ENCODE measurements at regions not wholly inside any gene's neighbourhood (a gene's known extent, or its start where the extent isn't known, plus 50 kb on each side); places are given as distances from the start of the nearest gene placed in this dataset.

DNA sequence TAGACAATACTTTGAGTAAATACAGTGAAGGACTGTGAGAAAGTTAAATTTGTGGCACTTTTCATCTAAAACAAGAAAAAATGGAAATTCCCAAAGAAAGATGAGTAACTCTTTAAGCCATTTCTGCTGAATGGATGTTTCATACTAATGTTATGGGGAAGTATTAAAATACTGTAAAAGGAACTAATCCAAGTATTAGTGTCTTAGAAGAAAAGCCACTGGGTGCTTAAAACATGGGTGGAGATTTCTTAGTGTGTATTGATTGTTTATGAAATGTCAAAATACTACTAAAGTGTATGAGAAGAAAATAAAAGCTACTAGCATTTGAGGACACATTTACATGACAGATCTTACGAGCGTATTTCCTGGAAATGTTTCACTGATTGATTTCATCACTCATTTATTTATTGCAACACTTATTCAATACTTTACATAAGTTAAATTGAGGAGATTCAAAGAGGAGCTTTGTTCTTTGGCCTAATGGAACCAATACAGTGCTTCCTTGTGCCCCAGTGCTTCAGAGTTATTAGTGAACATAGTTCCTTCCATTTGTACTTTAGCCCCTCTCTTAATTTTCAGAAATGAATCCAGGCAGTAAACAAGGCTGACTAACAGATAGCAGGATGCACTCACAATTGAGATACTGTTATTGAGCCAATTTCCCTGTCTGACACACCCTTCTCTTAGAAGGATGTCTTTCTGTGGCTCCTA is 155.5 kb upstream of the AHR start:
- no peak for ATAC-seq
- POLR2A ChIA-PET, result interaction anchor here (1.1 to 1.3 kb wide), 2 partner anchors 9 to 155 kb away, joined by 3 to 7 read pairs; partner anchors contain the start of gene AHR
- Mint-ChIP-seq H3K9me3 (no peaks in the 10 kb centered on the region), H3K4me3 (peak overlapping the region; percentile 44), H3K27me3 (no peaks in the 10 kb centered on the region), H3K36me3 (ENCODE audit: low read depth) (peaks cover 2% of the 10 kb centered on the region), H3K27ac (peak overlapping the region; percentile 73), H3K4me1 (ENCODE audit: low read depth) (peaks cover 64% of the 10 kb centered on the region)
- no peak for DNase-seq
- intact Hi-C loops (cut with micrococcal nuclease), result no loop called here
- TF ChIP-seq, protein P1, sequence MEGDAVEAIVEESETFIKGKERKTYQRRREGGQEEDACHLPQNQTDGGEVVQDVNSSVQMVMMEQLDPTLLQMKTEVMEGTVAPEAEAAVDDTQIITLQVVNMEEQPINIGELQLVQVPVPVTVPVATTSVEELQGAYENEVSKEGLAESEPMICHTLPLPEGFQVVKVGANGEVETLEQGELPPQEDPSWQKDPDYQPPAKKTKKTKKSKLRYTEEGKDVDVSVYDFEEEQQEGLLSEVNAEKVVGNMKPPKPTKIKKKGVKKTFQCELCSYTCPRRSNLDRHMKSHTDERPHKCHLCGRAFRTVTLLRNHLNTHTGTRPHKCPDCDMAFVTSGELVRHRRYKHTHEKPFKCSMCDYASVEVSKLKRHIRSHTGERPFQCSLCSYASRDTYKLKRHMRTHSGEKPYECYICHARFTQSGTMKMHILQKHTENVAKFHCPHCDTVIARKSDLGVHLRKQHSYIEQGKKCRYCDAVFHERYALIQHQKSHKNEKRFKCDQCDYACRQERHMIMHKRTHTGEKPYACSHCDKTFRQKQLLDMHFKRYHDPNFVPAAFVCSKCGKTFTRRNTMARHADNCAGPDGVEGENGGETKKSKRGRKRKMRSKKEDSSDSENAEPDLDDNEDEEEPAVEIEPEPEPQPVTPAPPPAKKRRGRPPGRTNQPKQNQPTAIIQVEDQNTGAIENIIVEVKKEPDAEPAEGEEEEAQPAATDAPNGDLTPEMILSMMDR (IDR thresholded peaks at IDR 0.05), result no peak
- CTCF ChIA-PET, result interaction anchor here (0.9 to 1.4 kb wide), 4 partner anchors 17 to 160 kb away, joined by 3 to 7 read pairs (median 6); partner anchors contain the start of gene AHR

DNA sequence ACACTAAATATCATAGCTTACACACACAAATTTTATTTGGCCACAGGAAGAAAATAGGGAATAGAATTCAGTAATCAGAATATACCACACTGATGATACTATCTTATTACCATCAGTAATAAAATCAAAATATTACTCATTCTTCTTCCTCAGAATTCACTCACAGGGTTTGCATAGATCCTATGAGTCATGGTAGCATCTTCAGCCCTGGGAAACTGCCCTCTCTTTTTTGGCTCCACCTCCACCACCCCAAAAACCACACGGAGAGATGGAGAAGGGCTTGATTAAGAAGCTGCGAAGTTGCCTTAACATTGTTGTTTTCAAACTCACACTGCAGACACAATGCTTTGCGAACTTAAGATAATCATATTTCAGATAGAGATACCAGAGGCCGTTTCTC is 154.1 kb upstream of the AHR start:
- DNase-seq, result peak; percentile 83
- CTCF ChIA-PET, result interaction anchor here (1.0 to 1.4 kb wide), 3 partner anchors 9 to 161 kb away, joined by 4 to 7 read pairs (median 7); no protein-coding TSS in a partner anchor

DNA sequence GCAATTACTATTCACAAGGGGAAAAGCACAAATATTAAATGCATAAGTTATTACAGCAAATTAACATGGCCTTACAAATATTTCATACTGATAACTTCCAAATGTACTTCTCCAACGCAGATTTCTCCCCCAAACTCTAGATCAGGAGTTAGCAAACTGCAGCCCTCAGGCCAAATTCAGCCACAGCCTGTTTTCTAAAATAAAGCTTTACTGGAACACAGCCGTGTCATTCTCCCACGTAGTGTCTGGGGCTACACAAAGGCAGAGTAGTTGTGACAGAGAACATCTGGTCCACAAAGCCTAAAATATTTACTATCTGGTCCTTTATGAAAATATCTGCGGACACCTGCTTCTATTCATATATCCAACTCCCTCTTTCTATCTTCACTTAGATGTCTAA is 151.8 kb upstream of the AHR start:
- Mint-ChIP-seq H3K27ac (no peak overlapping the region), H3K36me3 (ENCODE audit: low read depth) (peaks cover 2% of the 10 kb centered on the region), H3K4me1 (ENCODE audit: low read depth) (peaks cover 53% of the 10 kb centered on the region), H3K27me3 (no peaks in the 10 kb centered on the region), H3K9me3 (no peaks in the 10 kb centered on the region), H3K4me3 (no peak overlapping the region)
- DNase-seq (no peak), ATAC-seq (no peak)
- ChIA-PET CTCF (interaction anchor here (1.4 kb wide), 1 partner anchor 138 kb away, joined by 3 read pairs; no protein-coding TSS in a partner anchor), POLR2A (no interaction called here)
- TF ChIP-seq, protein P1 (IDR thresholded peaks at IDR 0.05), result no peak
- intact Hi-C loops (cut with micrococcal nuclease), result no loop called here

More for the DNA sequence above, 154.1 kb upstream of the AHR start:
- TF ChIP-seq, protein P1 (IDR thresholded peaks at IDR 0.05), result no peak
- Mint-ChIP-seq H3K9me3 (no peaks in the 10 kb centered on the region), H3K27ac (peak overlapping the region; percentile 73), H3K27me3 (no peaks in the 10 kb centered on the region), H3K36me3 (ENCODE audit: low read depth) (peaks cover 2% of the 10 kb centered on the region), H3K4me1 (ENCODE audit: low read depth) (peaks cover 50% of the 10 kb centered on the region), H3K4me3 (peak overlapping the region; percentile 30)
- ATAC-seq, result peak; percentile 88
- intact Hi-C loops (cut with micrococcal nuclease), result loop anchor here (2.0 kb wide), 1 partner anchor 90 kb away; no protein-coding TSS in a partner anchor
- POLR2A ChIA-PET, result interaction anchor here (1.2 to 1.7 kb wide), 3 partner anchors 8 to 153 kb away, joined by 3 to 7 read pairs (median 4); partner anchors contain the start of gene AHR

DNA sequence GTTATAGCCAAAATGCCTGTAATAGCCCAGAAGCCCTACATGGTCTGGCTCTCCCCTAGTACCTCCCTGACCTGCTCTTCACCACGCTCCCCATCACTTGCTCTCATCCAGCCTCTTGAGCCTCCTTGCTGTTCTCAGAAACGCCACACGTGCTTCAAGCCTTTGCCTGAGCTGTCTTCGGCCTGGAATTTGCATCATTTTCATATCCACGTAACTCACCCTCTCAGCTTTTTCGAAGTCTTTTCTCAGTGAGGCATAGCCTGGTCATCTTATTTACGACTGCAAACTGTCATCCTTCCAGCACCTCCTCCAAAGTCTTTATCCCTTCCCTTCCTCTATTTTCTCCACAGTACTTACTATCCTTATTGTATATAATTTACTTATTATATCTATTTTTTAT is 151.0 kb upstream of the AHR start:
- no peak for ATAC-seq
- Mint-ChIP-seq H3K36me3 (ENCODE audit: low read depth) (peaks cover 2% of the 10 kb centered on the region), H3K9me3 (no peaks in the 10 kb centered on the region), H3K4me1 (ENCODE audit: low read depth) (peaks cover 51% of the 10 kb centered on the region), H3K27me3 (no peaks in the 10 kb centered on the region), H3K4me3 (no peak overlapping the region), H3K27ac (no peak overlapping the region)
- ChIA-PET POLR2A (no interaction called here), CTCF (no interaction called here)
- DNase-seq, result no peak
- intact Hi-C loops (cut with micrococcal nuclease), result no loop called here
- TF ChIP-seq, protein P1 (IDR thresholded peaks at IDR 0.05), result no peak

DNA sequence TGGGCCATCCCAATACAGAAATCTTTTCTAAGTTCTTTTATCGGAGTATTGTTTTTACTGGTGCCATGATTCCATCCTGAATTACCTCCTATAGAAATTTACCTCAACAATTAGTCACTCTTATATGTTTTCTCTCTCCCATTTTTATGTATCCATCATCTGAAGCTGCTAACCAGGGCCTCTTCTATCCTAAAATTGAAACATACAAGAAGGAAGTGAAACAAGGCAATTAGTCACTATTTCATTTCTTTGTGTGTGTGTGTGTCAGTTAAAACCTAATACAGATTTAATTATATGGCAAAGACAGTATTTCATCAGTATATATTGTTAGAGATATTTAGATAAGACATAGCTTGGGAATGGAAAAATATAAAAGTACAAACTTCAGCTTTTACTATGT is 148.4 kb upstream of the AHR start:
- DNase-seq (no peak), ATAC-seq (no peak)
- TF ChIP-seq, protein P1 (IDR thresholded peaks at IDR 0.05), result no peak
- no peaks in the 10 kb centered on the region for H3K36me3 Mint-ChIP-seq (ENCODE audit: low read depth)
- no peaks in the 10 kb centered on the region for H3K9me3 Mint-ChIP-seq
- H3K27me3 Mint-ChIP-seq, result no peaks in the 10 kb centered on the region
- no peak overlapping the region for H3K4me3 Mint-ChIP-seq
- intact Hi-C loops (cut with micrococcal nuclease), result no loop called here
- peak overlapping the region; percentile 2 for H3K27ac Mint-ChIP-seq
- CTCF ChIA-PET, result interaction anchor here (1.2 to 1.9 kb wide), 2 partner anchors 25 to 164 kb away, joined by 3 to 4 read pairs; no protein-coding TSS in a partner anchor
- POLR2A ChIA-PET, result no interaction called here
- H3K4me1 Mint-ChIP-seq (ENCODE audit: low read depth), result peaks cover 42% of the 10 kb centered on the region

Data from activated CD8-positive, alpha-beta T cell treated with anti-CD3 and anti-CD28 coated beads for 36 hours (primary cell).